ENCODE measurements at regions not wholly inside any gene's neighbourhood (a gene's known extent, or its start where the extent isn't known, plus 50 kb on each side); places are given as distances from the start of the nearest gene placed in this dataset.
A peak's percentile ranks its signal among the peaks of the same experiment; 100 is the strongest.

DNA sequence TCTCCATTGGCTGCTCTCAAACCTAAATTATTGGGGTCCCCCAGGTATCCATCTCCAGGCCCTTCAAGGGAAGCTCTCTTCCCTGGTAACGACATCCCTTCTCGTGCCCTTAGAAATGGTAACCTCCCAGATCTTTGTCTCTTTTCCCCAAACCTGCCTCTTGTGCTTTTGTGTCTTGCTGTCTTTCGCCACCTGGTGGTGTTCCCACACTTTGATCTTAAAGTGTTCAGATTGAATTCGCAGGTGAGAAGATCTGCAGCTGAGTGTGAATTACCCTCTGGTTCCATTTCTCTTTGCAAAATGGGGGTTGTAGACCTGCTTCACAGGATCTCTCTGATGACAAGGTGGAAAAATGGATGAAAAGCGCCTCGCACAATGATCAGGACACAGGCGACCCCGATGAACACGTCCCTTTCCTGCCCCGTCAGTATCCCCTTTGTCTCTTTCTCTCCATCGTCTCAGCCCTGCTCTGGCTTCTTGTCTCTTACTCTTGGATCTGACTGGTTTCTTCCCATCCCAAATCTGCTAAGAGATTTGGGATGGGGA, 53.1 kb downstream of the DOP1B start (continued):
- TF ChIP-seq SP2 (IDR thresholded peaks at IDR 0.05; ENCODE audit: extremely low read depth, low read depth, low read length, poor library complexity, severe bottlenecking) (no peak), L3MBTL2 (IDR thresholded peaks at IDR 0.05) (peak; percentile 29; the same call in 1 of the 2 replicates), ARNT (IDR thresholded peaks at IDR 0.05) (0 out of 4 replicates have a peak, but pooled peaks of 1 of the 2 experiments have one; percentile 43), REST (IDR thresholded peaks at IDR 0.05; ENCODE audit: borderline replicate concordance) (peak; percentile 88), REST (CRISPR knock-in tag; IDR thresholded peaks at IDR 0.05; ENCODE audit: low read depth) (no peak)

Measured in K562 (cell line).